Glutamatergic neuron (in vitro differentiated cells): ENCODE measurements at regions not wholly inside any gene's neighbourhood (a gene's known extent, or its start where the extent isn't known, plus 50 kb on each side); places are given as distances from the start of the nearest gene placed in this dataset.

Experiments
- DNase-seq: peaks from one replicate; pipeline ENCODE4 v3.0.0; 2022
- H3K27ac Mint-ChIP-seq: one replicate; pipeline ENCODE4 v1.8.0; 2020; ENCODE audit warnings: mild to moderate bottlenecking, mixed read lengths, inconsistent platforms; ENCODE audit not compliant: unreplicated experiment
- H3K27me3 Mint-ChIP-seq: one replicate; pipeline ENCODE4 v1.8.0; 2020; ENCODE audit warnings: mild to moderate bottlenecking, moderate library complexity, mixed read lengths, inconsistent platforms; ENCODE audit not compliant: unreplicated experiment
- H3K36me3 Mint-ChIP-seq: one replicate; pipeline ENCODE4 v1.8.0; 2020; ENCODE audit warnings: mild to moderate bottlenecking, mixed read lengths, inconsistent platforms; ENCODE audit not compliant: unreplicated experiment
- H3K4me1 Mint-ChIP-seq: one replicate; pipeline ENCODE4 v1.8.0; 2020; ENCODE audit warnings: mild to moderate bottlenecking, low read depth, mixed read lengths, inconsistent platforms; ENCODE audit not compliant: unreplicated experiment
- H3K4me3 Mint-ChIP-seq: one replicate; pipeline ENCODE4 v1.8.0; 2020; ENCODE audit warnings: mild to moderate bottlenecking, mixed read lengths, inconsistent platforms; ENCODE audit not compliant: unreplicated experiment
- H3K9me3 Mint-ChIP-seq: one replicate; pipeline ENCODE4 v1.8.0; 2020; ENCODE audit warnings: mild to moderate bottlenecking, moderate library complexity, mixed read lengths, inconsistent platforms; ENCODE audit not compliant: unreplicated experiment
- CTCF ChIP-seq: fragments of 200-600 bp; sonication (generic); IDR thresholded peaks from one replicate; pipeline ENCODE4 v1.5.0; 2021; ENCODE audit not compliant: partially characterized antibody, unreplicated experiment

DNA sequence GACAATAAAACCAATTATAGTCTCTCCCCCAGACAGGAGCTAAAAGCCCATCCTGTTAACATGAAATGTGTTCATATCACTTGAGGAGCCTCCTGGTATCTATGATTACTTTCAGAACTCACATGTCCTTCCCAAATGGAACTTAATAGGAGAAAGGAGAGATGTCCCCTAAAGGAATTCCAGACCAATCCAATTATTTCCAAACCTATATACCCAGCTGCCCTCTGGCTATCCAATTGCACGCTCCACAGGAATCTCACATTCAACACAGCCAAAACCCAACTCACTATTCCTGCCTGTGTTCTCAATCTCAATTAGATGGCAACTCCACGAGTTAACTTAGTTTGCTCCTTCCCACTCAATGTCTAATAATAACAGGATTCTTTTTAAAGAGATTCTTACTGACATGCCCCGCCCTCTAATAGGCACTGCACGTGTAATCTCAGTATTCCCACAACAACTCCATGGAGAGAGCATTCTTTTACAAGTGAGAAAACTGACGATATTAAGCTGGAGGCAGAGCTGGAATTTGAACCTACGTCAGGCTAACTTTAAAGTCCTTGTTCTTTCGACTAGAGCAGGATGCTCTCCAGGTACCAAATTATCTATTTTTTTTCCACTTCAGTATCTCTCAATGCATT, 59.1 kb upstream of the SEC16B start:
- Mint-ChIP-seq H3K36me3 (no peaks in the 10 kb centered on the region), H3K27ac (no peak overlapping the region), H3K9me3 (no peaks in the 10 kb centered on the region), H3K27me3 (no peaks in the 10 kb centered on the region), H3K4me3 (no peak overlapping the region), H3K4me1 (no peaks in the 10 kb centered on the region)
- DNase-seq, result no peak
- TF ChIP-seq CTCF, result no peak

DNA sequence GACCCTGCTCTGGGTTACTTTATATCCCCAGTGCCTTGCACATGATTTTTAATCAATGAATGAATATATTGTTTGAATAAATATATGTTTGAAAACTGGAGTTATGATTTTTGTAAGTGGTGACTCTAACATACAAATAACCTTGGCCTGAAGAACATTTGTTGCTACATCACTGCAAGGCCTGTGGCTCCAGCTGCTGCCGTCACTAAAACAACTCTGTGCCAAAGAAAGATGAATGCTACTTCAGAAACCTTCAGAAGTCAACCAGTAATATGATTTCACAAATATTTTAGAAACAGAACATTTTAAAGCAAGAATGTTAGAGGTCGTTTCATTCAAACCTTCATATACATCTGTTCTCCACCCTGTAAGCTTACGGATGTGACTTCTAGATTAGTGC, 60.6 kb upstream of the SEC16B start:
- Mint-ChIP-seq H3K4me1 (no peaks in the 10 kb centered on the region), H3K27ac (no peak overlapping the region), H3K4me3 (no peak overlapping the region), H3K9me3 (peaks cover 2% of the 10 kb centered on the region), H3K27me3 (no peaks in the 10 kb centered on the region), H3K36me3 (no peaks in the 10 kb centered on the region)
- no peak for TF ChIP-seq CTCF
- DNase-seq, result no peak

DNA sequence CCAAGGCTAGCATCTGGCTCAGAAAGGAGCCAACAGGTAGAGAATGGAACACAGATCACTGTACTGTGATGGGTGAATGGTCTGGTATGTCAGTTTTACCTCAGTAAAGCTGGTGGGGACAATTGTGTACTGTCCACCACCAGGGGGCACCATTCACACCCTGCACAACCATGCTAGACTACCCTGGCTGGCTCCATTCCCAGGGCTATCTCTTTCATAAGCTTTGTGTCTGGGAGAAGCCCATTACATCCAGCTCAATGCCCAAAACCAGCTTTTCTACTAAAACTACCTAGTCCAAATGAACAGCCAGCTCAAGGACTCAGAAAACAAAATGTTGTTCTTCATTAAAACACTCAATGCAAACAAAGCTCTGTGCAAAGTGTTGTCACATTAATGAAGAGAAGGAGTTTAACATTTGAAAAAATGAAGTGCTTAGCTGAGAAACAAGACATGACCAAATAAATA, 62.0 kb upstream of the RASAL2 start:
- Mint-ChIP-seq H3K27me3 (peaks cover under 1% of the 10 kb centered on the region), H3K9me3 (peaks cover 3% of the 10 kb centered on the region), H3K36me3 (no peaks in the 10 kb centered on the region), H3K4me1 (no peaks in the 10 kb centered on the region), H3K27ac (no peak overlapping the region), H3K4me3 (no peak overlapping the region)
- peak; percentile 85 for DNase-seq
- peak; percentile 95 for TF ChIP-seq CTCF

DNA sequence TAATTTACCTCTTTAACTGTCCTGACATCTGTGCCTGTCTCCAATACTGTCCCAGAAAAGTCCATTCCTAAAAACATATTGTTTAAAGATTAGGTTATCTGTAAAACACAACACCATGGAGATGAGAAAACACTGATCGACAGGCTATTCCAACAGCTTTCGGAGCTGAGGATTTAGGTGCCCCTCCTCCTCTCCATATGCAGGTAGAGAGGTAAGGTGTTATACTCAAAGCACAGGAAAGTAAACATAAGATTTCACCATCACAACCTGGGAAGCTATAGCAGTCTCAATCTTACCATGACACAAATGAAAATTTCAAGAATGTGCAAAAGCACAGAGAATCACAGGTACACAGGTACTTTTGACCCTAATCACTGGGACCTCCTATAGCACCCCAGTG, 60.9 kb upstream of the RASAL2 start:
- no peak for TF ChIP-seq CTCF
- Mint-ChIP-seq H3K4me3 (no peak overlapping the region), H3K27ac (no peak overlapping the region), H3K9me3 (peaks cover 3% of the 10 kb centered on the region), H3K4me1 (no peaks in the 10 kb centered on the region), H3K27me3 (peaks cover 3% of the 10 kb centered on the region), H3K36me3 (no peaks in the 10 kb centered on the region)
- DNase-seq, result no peak

GRCh38 chr1:178034676-178035075, 59.2 kb upstream of the RASAL2 start:
- TF ChIP-seq CTCF, result no peak
- no peaks in the 10 kb centered on the region for H3K36me3 Mint-ChIP-seq
- no peaks in the 10 kb centered on the region for H3K4me1 Mint-ChIP-seq
- no peak overlapping the region for H3K4me3 Mint-ChIP-seq
- peaks cover 3% of the 10 kb centered on the region for H3K27me3 Mint-ChIP-seq
- DNase-seq, result no peak
- peaks cover 3% of the 10 kb centered on the region for H3K9me3 Mint-ChIP-seq
- peak overlapping the region; percentile 2 for H3K27ac Mint-ChIP-seq
